HEK293T (cell line): ENCODE measurements at regions not wholly inside any gene's neighbourhood (a gene's known extent, or its start where the extent isn't known, plus 50 kb on each side); places are given as distances from the start of the nearest gene placed in this dataset.

Experiments used
- FOXA1 ChIP-seq: fragments of 450-650 bp; IDR thresholded peaks from 2 replicates; pipeline ENCODE4 v1.6.1; 2016; ENCODE audit warnings: mild to moderate bottlenecking
- FOXM1 ChIP-seq: fragments of 450-650 bp; IDR thresholded peaks from 2 replicates; pipeline ENCODE4 v1.6.1; 2017; ENCODE audit warnings: mild to moderate bottlenecking, borderline replicate concordance
- HDGF ChIP-seq: fragments of 450-650 bp; IDR thresholded peaks from 2 replicates; pipeline ENCODE4 v1.6.1; 2017; ENCODE audit warnings: antibody characterized with exemption, borderline replicate concordance
- LEF1 ChIP-seq: fragments of 450-650 bp; IDR thresholded peaks from 2 replicates; pipeline ENCODE4 v1.6.1; 2017; ENCODE audit warnings: mild to moderate bottlenecking, borderline replicate concordance

DNA sequence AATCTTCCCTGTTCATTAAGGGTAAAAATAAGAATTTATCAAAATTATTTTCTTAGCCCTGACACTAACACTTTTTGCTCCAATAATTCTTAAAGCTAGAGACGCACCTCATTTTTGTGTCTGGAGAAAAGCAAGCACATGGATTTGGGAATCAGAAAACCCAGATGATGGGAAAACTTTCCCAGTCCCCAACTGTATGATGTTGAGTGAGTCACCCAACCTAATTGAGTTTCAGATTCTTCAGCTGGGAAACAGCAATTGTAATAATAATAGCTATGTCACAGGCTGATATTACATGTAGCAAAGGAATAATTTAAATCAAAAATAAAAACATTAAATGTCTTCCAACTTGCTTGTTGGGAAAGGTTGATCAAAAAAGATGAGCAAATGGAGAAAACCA is 159.0 kb downstream of the MIS18A start:
- TF ChIP-seq FOXA1 (no peak), LEF1 (no peak), FOXM1 (no peak), HDGF (no peak)
